Keratinocyte (primary cell): ENCODE measurements at regions not wholly inside any gene's neighbourhood (a gene's known extent, or its start where the extent isn't known, plus 50 kb on each side); places are given as distances from the start of the nearest gene placed in this dataset.

Source experiments
- DNase-seq: peaks from one replicate; pipeline ENCODE4 v3.0.0-alpha.2; 2011; ENCODE audit warnings: low read depth, missing footprints, low spot score
- FAIRE-seq: peaks from 2 replicates; lab custom pipeline; 2011; peaks lifted over from hg19 to GRCh38; lab: Jason Lieb, UNC
- H2AFZ ChIP-seq: 2 replicates; pipeline ENCODE4 v1.6.0; 2012; ENCODE audit warnings: low read length, control low read depth, inconsistent platforms; ENCODE audit not compliant: control insufficient read depth
- H3K27ac ChIP-seq: 2 replicates; pipeline ENCODE4 v1.5.1; 2011; ENCODE audit warnings: low read length; ENCODE audit not compliant: control insufficient read depth, insufficient read depth
- H3K27me3 ChIP-seq: 3 replicates; pipeline ENCODE4 v1.6.0; 2011; ENCODE audit warnings: low read length; ENCODE audit not compliant: control insufficient read depth, insufficient read depth; ENCODE audit errors: extremely low read depth
- H3K36me3 ChIP-seq, 2 experiments: 2 replicates in 1 of 2; 3 replicates in 1 of 2; pipeline ENCODE4 v1.5.1; 2011; ENCODE audit warnings: low read length in 2 of 2, mild to moderate bottlenecking in 1 of 2; ENCODE audit not compliant: control insufficient read depth in 2 of 2, insufficient read depth in 2 of 2; ENCODE audit errors: extremely low read depth in 1 of 2
- H3K4me1 ChIP-seq: 3 replicates; pipeline ENCODE4 v1.5.1; 2011; ENCODE audit warnings: low read length; ENCODE audit not compliant: control insufficient read depth, insufficient read depth; ENCODE audit errors: extremely low read depth
- H3K4me2 ChIP-seq: 3 replicates; pipeline ENCODE4 v1.6.0; 2011; ENCODE audit warnings: low read depth, low read length; ENCODE audit not compliant: control insufficient read depth, insufficient read depth; ENCODE audit errors: extremely low read depth
- H3K4me3 ChIP-seq, 3 experiments: fragments of 200-600 bp in 1 of 3; sonication (generic) in 1 of 3; 2 replicates in 2 of 3; 3 replicates in 1 of 3; pipeline ENCODE4 v1.5.1; 2011 to 2016; ENCODE audit warnings: low read length in 3 of 3, mild to moderate bottlenecking in 3 of 3, control low read depth in 2 of 3, inconsistent platforms in 1 of 3, low read depth in 1 of 3, mixed read lengths in 1 of 3, mixed run types in 1 of 3, moderate library complexity in 1 of 3; ENCODE audit not compliant: control insufficient read depth in 2 of 3, insufficient read depth in 2 of 3; ENCODE audit errors: extremely low read depth in 1 of 3
- H3K79me2 ChIP-seq: 2 replicates; pipeline ENCODE4 v1.6.0; 2012; ENCODE audit warnings: low read length; ENCODE audit not compliant: control insufficient read depth, insufficient read depth
- H3K9ac ChIP-seq: 3 replicates; pipeline ENCODE4 v1.6.0; 2011; ENCODE audit warnings: low read length; ENCODE audit not compliant: control insufficient read depth, insufficient read depth; ENCODE audit errors: extremely low read depth
- H3K9me1 ChIP-seq: 3 replicates; pipeline ENCODE4 v1.6.0; 2011; ENCODE audit warnings: low read length; ENCODE audit not compliant: control insufficient read depth, insufficient read depth; ENCODE audit errors: extremely low read depth
- H3K9me3 ChIP-seq: 2 replicates; pipeline ENCODE4 v1.5.1; 2012; ENCODE audit warnings: low read depth, low read length; ENCODE audit not compliant: control insufficient read depth
- H4K20me1 ChIP-seq: 3 replicates; pipeline ENCODE4 v1.6.0; 2011; ENCODE audit warnings: low read length; ENCODE audit not compliant: control insufficient read depth, insufficient read depth; ENCODE audit errors: extremely low read depth
- CTCF ChIP-seq, 3 experiments: IDR thresholded peaks in 1 of 3; conservative IDR thresholded peaks in 1 of 3; optimal IDR thresholded peaks in 1 of 3; 2 replicates in 2 of 3; 3 replicates in 1 of 3; pipeline versions ENCODE3 to v1.5.1; 2011; ENCODE audit warnings: low read length in 3 of 3, mild to moderate bottlenecking in 3 of 3, moderate library complexity in 2 of 3, control low read depth in 1 of 3, inconsistent platforms in 1 of 3; ENCODE audit not compliant: insufficient read depth in 2 of 3; ENCODE audit errors: extremely low read depth in 1 of 3
- EZH2 ChIP-seq: IDR thresholded peaks from one replicate; pipeline ENCODE4 v1.6.1; 2012; ENCODE audit warnings: inconsistent platforms, mild to moderate bottlenecking, low read length, moderate library complexity
- dilution Hi-C: fragments of 300-500 bp; cut with MboI; formaldehyde crosslinking; loops from one replicate; pipeline ENCODE4 v1.7.0; 2020; ENCODE audit warnings: low sequenced_read_pairs; ENCODE audit not compliant: extremely low pct_ligation_motif_present

GRCh38 chr2:146604521-146604920 is 1240.3 kb upstream of the ACVR2A start:
- no peaks in the 10 kb centered on the region for H3K36me3 ChIP-seq
- no peaks in the 10 kb centered on the region for H3K79me2 ChIP-seq
- dilution Hi-C loops = no loop called here
- DNase-seq (no peak), FAIRE-seq (no peak)
- H3K9me1 ChIP-seq = no peaks in the 10 kb centered on the region
- H3K9me3 ChIP-seq = no peaks in the 10 kb centered on the region
- H4K20me1 ChIP-seq = no peaks in the 10 kb centered on the region
- no peak for TF ChIP-seq EZH2
- no peak for TF ChIP-seq CTCF (optimal IDR thresholded peaks at IDR 0.05 in 1 of 3, IDR thresholded peaks at IDR 0.05 in 1 of 3, conservative IDR thresholded peaks at IDR 0.05 in 1 of 3; ENCODE audit: extremely low read depth in 1 of 3, insufficient read depth in 2 of 3, low read length in 3 of 3)
- H3K9ac ChIP-seq = no peak overlapping the region
- no peaks in the 10 kb centered on the region for H3K27me3 ChIP-seq
- H3K27ac ChIP-seq = no peak overlapping the region
- H3K4me3 ChIP-seq = no peak overlapping the region
- H3K4me1 ChIP-seq = no peaks in the 10 kb centered on the region
- H3K4me2 ChIP-seq = no peak overlapping the region
- H2AFZ ChIP-seq = no peak overlapping the region

GRCh38 chr2:146602856-146603255 is 1242.0 kb upstream of the ACVR2A start:
- H3K9me3 ChIP-seq = no peaks in the 10 kb centered on the region
- no peaks in the 10 kb centered on the region for H3K4me1 ChIP-seq
- no peaks in the 10 kb centered on the region for H3K79me2 ChIP-seq
- FAIRE-seq = no peak
- no peaks in the 10 kb centered on the region for H3K9me1 ChIP-seq
- H3K27ac ChIP-seq = no peak overlapping the region
- TF ChIP-seq CTCF (optimal IDR thresholded peaks at IDR 0.05 in 1 of 3, IDR thresholded peaks at IDR 0.05 in 1 of 3, conservative IDR thresholded peaks at IDR 0.05 in 1 of 3; ENCODE audit: extremely low read depth in 1 of 3, insufficient read depth in 2 of 3, low read length in 3 of 3) (no peak), EZH2 (no peak)
- H3K4me2 ChIP-seq = no peak overlapping the region
- no peak overlapping the region for H3K9ac ChIP-seq
- DNase-seq = no peak
- no peaks in the 10 kb centered on the region for H3K36me3 ChIP-seq
- dilution Hi-C loops = no loop called here
- H3K27me3 ChIP-seq = no peaks in the 10 kb centered on the region
- no peak overlapping the region for H3K4me3 ChIP-seq
- H2AFZ ChIP-seq = no peak overlapping the region
- H4K20me1 ChIP-seq = no peaks in the 10 kb centered on the region
